K562 (cell line): ENCODE measurements at regions not wholly inside any gene's neighbourhood (a gene's known extent, or its start where the extent isn't known, plus 50 kb on each side); places are given as distances from the start of the nearest gene placed in this dataset.

ENCODE experiments used
- ARID2 ChIP-seq: fragments of 450-650 bp; IDR thresholded peaks from 2 replicates; pipeline ENCODE4 v1.6.1; 2017; ENCODE audit warnings: antibody characterized with exemption, mild to moderate bottlenecking
- BCOR ChIP-seq: fragments of 450-650 bp; IDR thresholded peaks from 2 replicates; pipeline ENCODE4 v1.6.1; 2016
- ETV5 ChIP-seq: sonication (generic); formaldehyde crosslinking; IDR thresholded peaks from 2 replicates; pipeline ENCODE4 v1.4.0; 2020; ENCODE audit warnings: low read depth, mild to moderate bottlenecking, missing genetic modification reagents
- GATA2 ChIP-seq: sonication (generic); formaldehyde crosslinking; IDR thresholded peaks from 2 replicates; pipeline ENCODE4 v1.4.0; 2020; ENCODE audit warnings: mild to moderate bottlenecking, missing genetic modification reagents
- GATAD2B ChIP-seq: fragments of 450-650 bp; IDR thresholded peaks from 2 replicates; pipeline ENCODE4 v1.6.1; 2017; ENCODE audit warnings: mild to moderate bottlenecking, borderline replicate concordance
- HMG20A ChIP-seq: fragments of 450-650 bp; formaldehyde crosslinking; conservative IDR thresholded peaks from 2 replicates; pipeline ENCODE4 v1.4.0; 2020; ENCODE audit warnings: mild to moderate bottlenecking, mixed read lengths
- MBD1 ChIP-seq: fragments of 250-450 bp; sonication (Bioruptor Pico); IDR thresholded peaks from 2 replicates; pipeline ENCODE4 v1.8.0; 2022; ENCODE audit warnings: inconsistent platforms
- MCM5 ChIP-seq: fragments of 450-650 bp; IDR thresholded peaks from 2 replicates; pipeline ENCODE4 v1.6.1; 2016; ENCODE audit warnings: low read depth
- MTA2 ChIP-seq: fragments of 450-650 bp; IDR thresholded peaks from 2 replicates; pipeline ENCODE4 v1.6.1; 2016; ENCODE audit warnings: low read depth
- PHF8 ChIP-seq: fragments of 200-600 bp; sonication (generic); IDR thresholded peaks from 2 replicates; pipeline ENCODE4 v1.6.1; 2012; ENCODE audit warnings: mixed run types, mild to moderate bottlenecking, inconsistent platforms, low read length, moderate library complexity, borderline replicate concordance
- POLR3A ChIP-seq: IDR thresholded peaks from 2 replicates; pipeline ENCODE4 v1.6.1; 2011; ENCODE audit warnings: borderline replicate concordance, mild to moderate bottlenecking, moderate library complexity; ENCODE audit not compliant: insufficient read length, insufficient read depth; ENCODE audit errors: extremely low read depth
- SIN3A ChIP-seq, 2 experiments: fragments of 150-350 bp in 1 of 2; IDR thresholded peaks; 2 replicates each; pipeline ENCODE4 v1.6.1; 2011 to 2016; ENCODE audit warnings: borderline replicate concordance in 2 of 2, low read depth in 2 of 2, low read length in 2 of 2, mild to moderate bottlenecking in 2 of 2, moderate library complexity in 2 of 2; ENCODE audit not compliant: control insufficient read depth in 1 of 2
- SMC3 ChIP-seq: conservative IDR thresholded peaks from 2 replicates; pipeline ENCODE4 v1.6.1; 2011; ENCODE audit warnings: low read depth, low read length, improper control_type of control experiment; ENCODE audit not compliant: insufficient read depth
- XRCC4 ChIP-seq: IDR thresholded peaks from one replicate; pipeline ENCODE4 v1.6.1; 2011; ENCODE audit not compliant: insufficient read depth, insufficient read length; ENCODE audit errors: extremely low read depth
- ZBTB7A ChIP-seq: IDR thresholded peaks from 2 replicates; pipeline ENCODE4 v1.6.1; 2011; ENCODE audit warnings: low read depth, mild to moderate bottlenecking, low read length, moderate library complexity, borderline replicate concordance; ENCODE audit not compliant: control insufficient read depth
- ZNF140 ChIP-seq: fragments of 250-450 bp; sonication (Bioruptor Pico); IDR thresholded peaks from 2 replicates; pipeline ENCODE4 v1.8.0; 2021; ENCODE audit warnings: moderate library complexity, mild to moderate bottlenecking, inconsistent platforms
- ZNF384 ChIP-seq: IDR thresholded peaks from 2 replicates; pipeline ENCODE4 v1.6.1; 2012; ENCODE audit warnings: low read depth, low read length, improper control_type of control experiment
- ZNF766 ChIP-seq: fragments of 200-800 bp; sonication (Bioruptor generic); conservative IDR thresholded peaks from 2 replicates; pipeline ENCODE4 v1.6.1; 2016; ENCODE audit warnings: missing genetic modification characterization, missing compliant biosample characterization
- ZNF780A ChIP-seq: fragments of 250-450 bp; sonication (Bioruptor Pico); IDR thresholded peaks from 2 replicates; pipeline ENCODE4 v1.5.0; 2021; ENCODE audit warnings: mild to moderate bottlenecking
- TF ChIP-seq, protein P1 (sequence below): fragments of 200-800 bp; sonication (Bioruptor generic); IDR thresholded peaks from 2 replicates; pipeline ENCODE4 v1.6.1; 2017; ENCODE audit warnings: missing genetic modification characterization, missing compliant biosample characterization
- TF ChIP-seq, protein P2 (sequence below): fragments of 250-450 bp; sonication (Bioruptor Pico); IDR thresholded peaks from 2 replicates; pipeline ENCODE4 v1.4.0; 2020

GRCh38 chr13:99686157-99686572 is 184.9 kb downstream of the TM9SF2 start (continued):
- TF ChIP-seq ETV5 (CRISPR knock-in tag): no peak
- no peak for TF ChIP-seq ZNF766 (CRISPR knock-in tag)
- TF ChIP-seq, protein P1, sequence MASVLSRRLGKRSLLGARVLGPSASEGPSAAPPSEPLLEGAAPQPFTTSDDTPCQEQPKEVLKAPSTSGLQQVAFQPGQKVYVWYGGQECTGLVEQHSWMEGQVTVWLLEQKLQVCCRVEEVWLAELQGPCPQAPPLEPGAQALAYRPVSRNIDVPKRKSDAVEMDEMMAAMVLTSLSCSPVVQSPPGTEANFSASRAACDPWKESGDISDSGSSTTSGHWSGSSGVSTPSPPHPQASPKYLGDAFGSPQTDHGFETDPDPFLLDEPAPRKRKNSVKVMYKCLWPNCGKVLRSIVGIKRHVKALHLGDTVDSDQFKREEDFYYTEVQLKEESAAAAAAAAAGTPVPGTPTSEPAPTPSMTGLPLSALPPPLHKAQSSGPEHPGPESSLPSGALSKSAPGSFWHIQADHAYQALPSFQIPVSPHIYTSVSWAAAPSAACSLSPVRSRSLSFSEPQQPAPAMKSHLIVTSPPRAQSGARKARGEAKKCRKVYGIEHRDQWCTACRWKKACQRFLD: no peak
- TF ChIP-seq SMC3: no peak
- no peak for TF ChIP-seq ZNF780A (CRISPR knock-in tag)
- TF ChIP-seq MTA2: no peak
- TF ChIP-seq ZBTB7A: no peak
- no peak for TF ChIP-seq ARID2
- no peak for TF ChIP-seq XRCC4
- no peak for TF ChIP-seq ZNF140 (CRISPR knock-in tag)
- TF ChIP-seq PHF8: no peak
- no peak for TF ChIP-seq POLR3A
- no peak for TF ChIP-seq GATA2 (CRISPR knock-in tag)
- no peak for TF ChIP-seq MBD1
- no peak for TF ChIP-seq SIN3A (IDR thresholded peaks at IDR 0.05; ENCODE audit: borderline replicate concordance in 2 of 2, control insufficient read depth in 1 of 2, low read depth in 2 of 2, low read length in 2 of 2)
- no peak for TF ChIP-seq BCOR
- TF ChIP-seq HMG20A (CRISPR knock-in tag): no peak
- TF ChIP-seq, protein P2, sequence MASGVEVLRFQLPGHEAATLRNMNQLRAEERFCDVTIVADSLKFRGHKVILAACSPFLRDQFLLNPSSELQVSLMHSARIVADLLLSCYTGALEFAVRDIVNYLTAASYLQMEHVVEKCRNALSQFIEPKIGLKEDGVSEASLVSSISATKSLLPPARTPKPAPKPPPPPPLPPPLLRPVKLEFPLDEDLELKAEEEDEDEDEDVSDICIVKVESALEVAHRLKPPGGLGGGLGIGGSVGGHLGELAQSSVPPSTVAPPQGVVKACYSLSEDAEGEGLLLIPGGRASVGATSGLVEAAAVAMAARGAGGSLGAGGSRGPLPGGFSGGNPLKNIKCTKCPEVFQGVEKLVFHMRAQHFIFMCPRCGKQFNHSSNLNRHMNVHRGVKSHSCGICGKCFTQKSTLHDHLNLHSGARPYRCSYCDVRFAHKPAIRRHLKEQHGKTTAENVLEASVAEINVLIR (CRISPR knock-in tag): no peak
- no peak for TF ChIP-seq GATAD2B
- no peak for TF ChIP-seq MCM5
- no peak for TF ChIP-seq ZNF384
